ENCODE measurements at regions not wholly inside any gene's neighbourhood (a gene's known extent, or its start where the extent isn't known, plus 50 kb on each side); places are given as distances from the start of the nearest gene placed in this dataset.
"Not testable (repeated sequence)": the region's sequence is repeated elsewhere in the genome, so short reads cannot be mapped to it uniquely, and the experiment has no call there.

DNA sequence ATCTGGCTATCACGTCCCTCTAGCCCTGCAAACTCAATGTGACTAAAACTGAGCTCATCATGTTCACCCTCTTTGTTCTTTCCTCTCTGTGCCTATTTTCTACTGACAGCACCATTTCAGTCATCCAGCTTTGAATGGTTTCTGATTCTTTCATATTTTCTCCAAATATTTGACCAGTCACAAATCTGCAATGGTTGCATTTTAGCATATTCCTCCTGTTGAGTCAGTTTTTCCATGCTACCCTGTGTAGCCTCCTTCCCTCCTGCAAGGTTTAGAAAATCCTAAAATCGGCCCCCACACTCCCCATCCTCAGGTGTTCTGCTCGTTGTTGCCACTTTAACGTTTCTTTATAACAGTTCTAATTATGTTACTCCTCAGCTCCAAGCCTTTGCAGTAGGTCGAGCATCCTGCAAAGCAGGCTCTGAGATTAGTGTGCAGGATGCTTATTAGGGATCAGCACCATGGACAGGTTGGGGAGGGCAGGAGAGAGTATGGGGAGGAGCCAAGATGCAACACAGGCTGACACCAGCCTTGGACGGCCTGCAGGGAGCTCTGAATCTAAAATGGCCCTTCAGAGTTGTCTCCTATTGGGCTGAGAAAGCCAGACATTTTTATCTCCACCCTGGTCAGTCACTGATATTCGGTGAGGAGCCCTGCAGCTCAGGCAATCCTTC, 531.0 kb upstream of the COBL start:
- Histone ChIP-seq H3K4me2 (ENCODE audit: low read depth, low read length, poor library complexity, severe bottlenecking) (no peak overlapping the region), H4K20me1 (ENCODE audit: low read depth, low read length) (no peaks in the 10 kb centered on the region), H3K9ac (ENCODE audit: low read length) (no peak overlapping the region), H3K27ac (ENCODE audit: low read depth, low read length) (no peak overlapping the region), H3K9me3 (ENCODE audit: insufficient read depth, low read length) (0 out of 2 replicates have a peak, but pooled peaks cover 4% of the 10 kb centered on the region), H3F3A (ENCODE audit: insufficient read depth) (no peaks in the 10 kb centered on the region), H2AFZ (ENCODE audit: low read depth, low read length, severe bottlenecking) (no peak overlapping the region), H3K36me3 (ENCODE audit: low read length) (no peaks in the 10 kb centered on the region), H3K9me2 (replicated peaks; ENCODE audit: insufficient read depth, low read length) (0 out of 2 replicates have a peak, but pooled peaks cover 3% of the 10 kb centered on the region), H3K4me3 (ENCODE audit: insufficient read depth, low read length, poor library complexity, severe bottlenecking) (no peak overlapping the region), H3K27me3 (ENCODE audit: low read length) (no peaks in the 10 kb centered on the region), H3K79me2 (ENCODE audit: insufficient read depth, low read length) (no peaks in the 10 kb centered on the region)
- TF ChIP-seq EZH2phosphoT487 (conservative IDR thresholded peaks at IDR 0.05; ENCODE audit: low read length), result no peak
- TF ChIP-seq, protein P1, sequence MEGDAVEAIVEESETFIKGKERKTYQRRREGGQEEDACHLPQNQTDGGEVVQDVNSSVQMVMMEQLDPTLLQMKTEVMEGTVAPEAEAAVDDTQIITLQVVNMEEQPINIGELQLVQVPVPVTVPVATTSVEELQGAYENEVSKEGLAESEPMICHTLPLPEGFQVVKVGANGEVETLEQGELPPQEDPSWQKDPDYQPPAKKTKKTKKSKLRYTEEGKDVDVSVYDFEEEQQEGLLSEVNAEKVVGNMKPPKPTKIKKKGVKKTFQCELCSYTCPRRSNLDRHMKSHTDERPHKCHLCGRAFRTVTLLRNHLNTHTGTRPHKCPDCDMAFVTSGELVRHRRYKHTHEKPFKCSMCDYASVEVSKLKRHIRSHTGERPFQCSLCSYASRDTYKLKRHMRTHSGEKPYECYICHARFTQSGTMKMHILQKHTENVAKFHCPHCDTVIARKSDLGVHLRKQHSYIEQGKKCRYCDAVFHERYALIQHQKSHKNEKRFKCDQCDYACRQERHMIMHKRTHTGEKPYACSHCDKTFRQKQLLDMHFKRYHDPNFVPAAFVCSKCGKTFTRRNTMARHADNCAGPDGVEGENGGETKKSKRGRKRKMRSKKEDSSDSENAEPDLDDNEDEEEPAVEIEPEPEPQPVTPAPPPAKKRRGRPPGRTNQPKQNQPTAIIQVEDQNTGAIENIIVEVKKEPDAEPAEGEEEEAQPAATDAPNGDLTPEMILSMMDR (IDR thresholded peaks at IDR 0.05; ENCODE audit: insufficient read depth, low read length, poor library complexity, severe bottlenecking), result no peak

DNA sequence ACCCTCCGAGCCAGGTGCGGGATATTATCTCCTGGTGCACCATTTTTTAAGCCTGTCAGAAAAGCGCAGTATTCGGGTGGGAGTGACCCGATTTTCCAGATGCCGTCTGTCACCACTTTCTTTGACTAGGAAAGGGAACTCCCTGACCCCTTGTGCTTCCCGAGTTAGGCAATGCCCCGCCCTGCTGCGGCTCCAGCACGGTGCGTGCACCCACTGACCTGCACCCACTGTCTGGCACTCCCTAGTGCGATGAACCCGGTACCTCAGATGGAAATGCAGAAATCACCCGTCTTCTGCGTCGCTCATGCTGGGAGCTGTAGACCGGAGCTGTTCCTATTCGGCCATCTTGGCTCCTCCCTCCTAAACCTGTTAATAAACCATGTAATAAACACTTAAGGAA, 522.5 kb upstream of the COBL start:
- H3K27me3 ChIP-seq (ENCODE audit: low read length); H3K36me3 ChIP-seq (ENCODE audit: low read length); H3K9me2 ChIP-seq (replicated peaks; ENCODE audit: insufficient read depth, low read length); H3K9me3 ChIP-seq (ENCODE audit: insufficient read depth, low read length); H3F3A ChIP-seq (ENCODE audit: insufficient read depth); H3K4me2 ChIP-seq (ENCODE audit: low read depth, low read length, poor library complexity, severe bottlenecking); H4K20me1 ChIP-seq (ENCODE audit: low read depth, low read length); H3K79me2 ChIP-seq (ENCODE audit: insufficient read depth, low read length); H3K9ac ChIP-seq (ENCODE audit: low read length); H2AFZ ChIP-seq (ENCODE audit: low read depth, low read length, severe bottlenecking); H3K27ac ChIP-seq (ENCODE audit: low read depth, low read length); H3K4me3 ChIP-seq (ENCODE audit: insufficient read depth, low read length, poor library complexity, severe bottlenecking): not testable (repeated sequence)

DNA sequence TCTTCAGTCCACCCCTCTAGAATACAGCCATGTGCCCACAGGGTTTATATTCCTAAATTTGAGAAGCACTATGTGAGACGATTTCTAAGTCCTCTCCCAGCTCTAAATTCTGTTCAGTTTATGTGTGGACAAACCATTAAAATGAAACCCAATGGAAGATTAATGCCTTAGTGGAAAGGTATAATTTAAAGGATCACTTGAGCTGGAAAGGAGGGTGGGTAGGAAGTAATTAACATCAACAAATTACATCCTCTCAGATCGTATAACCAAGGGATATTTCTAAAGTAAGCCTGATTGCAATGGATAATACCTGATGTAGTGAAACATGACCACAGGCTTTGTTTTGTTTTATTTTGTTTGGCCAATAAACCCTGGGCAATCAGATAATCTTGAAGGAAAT, 511.0 kb upstream of the COBL start:
- H3K9ac ChIP-seq (ENCODE audit: low read length), result no peak overlapping the region
- H3K9me3 ChIP-seq (ENCODE audit: insufficient read depth, low read length), result no peaks in the 10 kb centered on the region
- TF ChIP-seq, protein P1 (IDR thresholded peaks at IDR 0.05; ENCODE audit: insufficient read depth, low read length, poor library complexity, severe bottlenecking), result no peak
- TF ChIP-seq EZH2phosphoT487 (conservative IDR thresholded peaks at IDR 0.05; ENCODE audit: low read length), result no peak
- no peaks in the 10 kb centered on the region for H3K9me2 ChIP-seq (replicated peaks; ENCODE audit: insufficient read depth, low read length)
- H3K27me3 ChIP-seq (ENCODE audit: low read length), result no peaks in the 10 kb centered on the region
- H3F3A ChIP-seq (ENCODE audit: insufficient read depth), result no peaks in the 10 kb centered on the region
- H3K4me2 ChIP-seq (ENCODE audit: low read depth, low read length, poor library complexity, severe bottlenecking), result no peak overlapping the region
- H3K79me2 ChIP-seq (ENCODE audit: insufficient read depth, low read length), result no peaks in the 10 kb centered on the region
- H4K20me1 ChIP-seq (ENCODE audit: low read depth, low read length), result no peaks in the 10 kb centered on the region
- no peak overlapping the region for H2AFZ ChIP-seq (ENCODE audit: low read depth, low read length, severe bottlenecking)
- no peak overlapping the region for H3K27ac ChIP-seq (ENCODE audit: low read depth, low read length)
- H3K4me3 ChIP-seq (ENCODE audit: insufficient read depth, low read length, poor library complexity, severe bottlenecking), result no peak overlapping the region
- H3K36me3 ChIP-seq (ENCODE audit: low read length), result no peaks in the 10 kb centered on the region

DNA sequence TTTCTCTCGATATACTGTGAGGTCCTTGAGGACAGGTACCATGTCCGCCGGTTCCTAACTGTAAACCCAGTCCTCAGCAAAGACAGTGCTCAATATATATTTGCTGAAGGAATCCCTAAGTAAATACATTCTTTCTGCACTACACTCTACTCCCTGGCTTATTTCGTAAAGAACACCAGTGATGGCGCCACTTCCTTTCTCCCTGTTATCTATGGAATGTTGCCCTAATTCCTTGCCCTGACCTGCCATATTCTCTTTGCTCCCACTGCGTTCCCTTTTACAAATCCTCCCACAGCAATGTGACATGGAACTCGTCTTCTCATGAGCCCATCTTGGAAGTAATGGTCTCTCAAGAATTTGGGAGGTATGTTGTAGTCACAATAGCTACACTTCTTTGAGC, 507.4 kb upstream of the COBL start:
- H3K9ac ChIP-seq (ENCODE audit: low read length), result no peak overlapping the region
- no peak overlapping the region for H2AFZ ChIP-seq (ENCODE audit: low read depth, low read length, severe bottlenecking)
- no peak overlapping the region for H3K4me2 ChIP-seq (ENCODE audit: low read depth, low read length, poor library complexity, severe bottlenecking)
- no peaks in the 10 kb centered on the region for H3F3A ChIP-seq (ENCODE audit: insufficient read depth)
- TF ChIP-seq, protein P1 (IDR thresholded peaks at IDR 0.05; ENCODE audit: insufficient read depth, low read length, poor library complexity, severe bottlenecking), result no peak
- no peak for TF ChIP-seq EZH2phosphoT487 (conservative IDR thresholded peaks at IDR 0.05; ENCODE audit: low read length)
- H3K36me3 ChIP-seq (ENCODE audit: low read length), result no peaks in the 10 kb centered on the region
- H3K27ac ChIP-seq (ENCODE audit: low read depth, low read length), result no peak overlapping the region
- no peaks in the 10 kb centered on the region for H3K9me3 ChIP-seq (ENCODE audit: insufficient read depth, low read length)
- H3K79me2 ChIP-seq (ENCODE audit: insufficient read depth, low read length), result no peaks in the 10 kb centered on the region
- no peaks in the 10 kb centered on the region for H3K27me3 ChIP-seq (ENCODE audit: low read length)
- no peaks in the 10 kb centered on the region for H4K20me1 ChIP-seq (ENCODE audit: low read depth, low read length)
- H3K9me2 ChIP-seq (replicated peaks; ENCODE audit: insufficient read depth, low read length), result no peaks in the 10 kb centered on the region
- H3K4me3 ChIP-seq (ENCODE audit: insufficient read depth, low read length, poor library complexity, severe bottlenecking), result no peak overlapping the region
